Colonic mucosa (tissue), 4 donors: ENCODE measurements at regions not wholly inside any gene's neighbourhood (a gene's known extent, or its start where the extent isn't known, plus 50 kb on each side); places are given as distances from the start of the nearest gene placed in this dataset.

ENCODE experiments used
- DNase-seq: peaks from one replicate; pipeline ENCODE4 v3.0.0-alpha.2; 2020
- H3K27ac ChIP-seq: fragments of 200-600 bp; one replicate; pipeline ENCODE4 v1.8.0; 2021
- H3K27me3 ChIP-seq: fragments of 200-600 bp; one replicate; pipeline ENCODE4 v1.8.0; 2021
- H3K36me3 ChIP-seq: fragments of 200-600 bp; one replicate; pipeline ENCODE4 v1.8.0; 2021
- H3K4me1 ChIP-seq: fragments of 200-600 bp; one replicate; pipeline ENCODE4 v1.8.0; 2021; ENCODE audit warnings: mild to moderate bottlenecking
- H3K4me3 ChIP-seq: fragments of 200-600 bp; one replicate; pipeline ENCODE4 v1.8.0; 2021
- H3K9ac ChIP-seq, 2 donors: one replicate each; pipeline ENCODE4 v1.7.0; 2013; ENCODE audit warnings: control low read depth in 2 of 2, low read depth in 2 of 2, low read length in 2 of 2
- H3K9me3 ChIP-seq: fragments of 200-600 bp; one replicate; pipeline ENCODE4 v1.8.0; 2021
- CTCF ChIP-seq: fragments of 200-600 bp; IDR thresholded peaks from one replicate; pipeline ENCODE4 v1.8.0; 2022; ENCODE audit warnings: antibody characterized with exemption, mild to moderate bottlenecking
- intact Hi-C: fragments of 100-400 bp; cut with DNase I; formaldehyde crosslinking; loops from one replicate; pipeline ENCODE4 v1.14.1; 2022
- donor health status: healthy.
- donor health status: DM: no; HTN: no; CAD: no.
- donor health status: DM: no; HTN: no; CAD: no.

DNA sequence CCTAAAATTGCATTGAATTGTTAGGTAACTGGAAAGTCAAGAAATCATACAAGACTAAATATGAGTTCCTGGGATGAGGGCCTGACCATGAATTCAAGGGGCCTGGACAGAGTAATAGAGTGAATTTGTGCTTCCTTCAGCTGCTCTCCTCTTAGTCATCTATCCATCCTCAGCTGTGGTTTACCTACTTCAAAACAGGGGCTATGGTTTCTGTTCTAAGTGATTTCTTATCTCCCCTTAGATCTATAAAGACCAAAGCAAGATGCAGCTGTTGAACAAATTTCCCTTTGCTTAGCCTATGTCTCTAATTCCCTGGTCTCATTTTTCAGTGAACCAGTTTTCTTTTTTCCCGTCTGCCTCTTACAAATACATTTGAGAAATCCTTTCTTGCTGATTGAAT, 428.5 kb downstream of the FAM181B start:
- Histone ChIP-seq H3K4me1 (no peaks in the 10 kb centered on the region), H3K27ac (no peak overlapping the region), H3K36me3 (no peaks in the 10 kb centered on the region), H3K9me3 (no peaks in the 10 kb centered on the region), H3K4me3 (no peak overlapping the region), H3K9ac (no peak overlapping the region), H3K27me3 (no peaks in the 10 kb centered on the region)
- no peak for DNase-seq
- intact Hi-C loops, result no loop called here
- TF ChIP-seq CTCF, result no peak

- intact Hi-C loops, result no loop called here
- Histone ChIP-seq H3K4me1 (no peaks in the 10 kb centered on the region), H3K9ac (no peak overlapping the region), H3K9me3 (no peaks in the 10 kb centered on the region), H3K4me3 (no peak overlapping the region), H3K27ac (no peak overlapping the region), H3K36me3 (no peaks in the 10 kb centered on the region), H3K27me3 (no peaks in the 10 kb centered on the region)
- no peak for TF ChIP-seq CTCF
- DNase-seq, result no peak
Observed at GRCh38 chr11:82303671-82304070, 430.0 kb downstream of the FAM181B start.

DNA sequence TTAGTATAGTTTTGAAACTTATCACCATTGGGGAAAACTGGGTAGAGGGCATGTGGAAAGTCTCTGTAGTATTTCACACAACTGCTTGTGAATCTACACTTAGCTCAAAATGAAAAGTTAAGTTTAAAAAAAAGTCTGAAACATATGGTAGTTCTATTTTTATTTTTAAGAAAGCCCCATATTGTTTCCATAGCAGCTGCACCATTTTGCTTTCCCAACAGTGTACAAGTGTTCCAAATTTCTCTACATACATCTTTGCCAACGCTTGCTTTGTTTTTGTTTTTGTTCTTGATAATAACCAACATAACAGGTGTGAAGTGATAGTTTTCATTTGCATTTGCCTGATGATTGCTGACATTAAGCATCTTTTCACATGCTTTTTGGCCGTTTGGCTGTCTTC, 445.2 kb downstream of the FAM181B start:
- no peak overlapping the region for H3K27ac ChIP-seq
- intact Hi-C loops, result no loop called here

DNA sequence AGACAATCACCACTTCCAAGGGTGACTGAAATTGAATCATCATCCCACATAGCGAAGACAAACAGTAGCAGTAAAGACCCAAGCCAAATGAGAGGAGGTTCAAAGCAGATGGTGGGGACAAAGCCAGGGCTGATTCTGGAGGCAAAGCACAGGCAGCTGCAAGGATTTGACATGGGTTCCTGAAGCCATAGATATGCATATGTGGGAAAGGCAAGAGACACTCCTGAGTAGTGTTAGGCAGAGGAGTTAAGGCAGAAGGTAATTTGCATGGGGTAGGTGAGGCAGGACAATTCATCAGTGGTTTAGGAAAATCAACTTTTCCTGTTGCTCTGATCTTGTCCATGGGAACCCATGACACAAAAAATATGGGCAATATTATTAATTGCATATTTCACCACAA, 462.8 kb downstream of the FAM181B start:
- Histone ChIP-seq H3K27me3 (no peaks in the 10 kb centered on the region), H3K9me3 (no peaks in the 10 kb centered on the region), H3K27ac (no peak overlapping the region), H3K36me3 (no peaks in the 10 kb centered on the region), H3K4me1 (no peaks in the 10 kb centered on the region), H3K9ac (no peak overlapping the region), H3K4me3 (no peak overlapping the region)
- DNase-seq, result no peak
- intact Hi-C loops, result no loop called here
- no peak for TF ChIP-seq CTCF

More for the DNA sequence above, 445.2 kb downstream of the FAM181B start:
- TF ChIP-seq CTCF, result no peak
- Histone ChIP-seq H3K36me3 (no peaks in the 10 kb centered on the region), H3K27me3 (no peaks in the 10 kb centered on the region), H3K9me3 (no peaks in the 10 kb centered on the region), H3K4me1 (no peaks in the 10 kb centered on the region), H3K4me3 (no peak overlapping the region), H3K9ac (no peak overlapping the region)
- DNase-seq, result no peak

- no peaks in the 10 kb centered on the region for H3K9me3 ChIP-seq
- H3K36me3 ChIP-seq, result no peaks in the 10 kb centered on the region
- no peak overlapping the region for H3K27ac ChIP-seq
- H3K27me3 ChIP-seq, result no peaks in the 10 kb centered on the region
- no peak overlapping the region for H3K4me3 ChIP-seq
- H3K9ac ChIP-seq, result no peak overlapping the region
- no peak for TF ChIP-seq CTCF
- DNase-seq, result no peak
- intact Hi-C loops, result no loop called here
- H3K4me1 ChIP-seq, result no peaks in the 10 kb centered on the region
Observed at GRCh38 chr11:82268627-82269026, 465.0 kb downstream of the FAM181B start.

DNA sequence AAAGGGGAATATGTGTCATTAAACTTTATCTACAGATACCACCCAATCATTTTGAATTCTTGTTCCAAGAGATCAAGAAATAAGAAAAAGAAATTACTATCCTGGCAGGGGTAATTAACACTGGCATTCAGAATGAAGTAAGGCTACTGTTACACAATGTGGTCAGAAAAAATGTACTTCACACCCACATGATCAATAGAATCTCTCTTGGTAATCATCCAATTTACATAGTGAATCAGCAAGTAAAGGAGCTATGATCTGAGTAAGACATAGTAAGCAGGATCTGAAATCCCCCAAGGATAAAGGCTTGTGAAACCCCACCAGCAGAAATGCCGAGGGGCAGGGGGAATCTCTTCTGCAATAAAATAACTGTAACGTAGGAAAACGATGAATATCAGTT, 466.5 kb downstream of the FAM181B start:
- no peaks in the 10 kb centered on the region for H3K4me1 ChIP-seq
- intact Hi-C loops, result no loop called here
- H3K27me3 ChIP-seq, result no peaks in the 10 kb centered on the region
- no peak for TF ChIP-seq CTCF
- no peaks in the 10 kb centered on the region for H3K9me3 ChIP-seq
- H3K36me3 ChIP-seq, result no peaks in the 10 kb centered on the region
- no peak overlapping the region for H3K9ac ChIP-seq
- H3K4me3 ChIP-seq, result no peak overlapping the region
- no peak for DNase-seq
- no peak overlapping the region for H3K27ac ChIP-seq
